Upper lobe of left lung (tissue), 6 donors: ENCODE measurements at regions not wholly inside any gene's neighbourhood (a gene's known extent, or its start where the extent isn't known, plus 50 kb on each side); places are given as distances from the start of the nearest gene placed in this dataset.

Experiments
- ATAC-seq, 2 donors: fragments of 200-7000 bp; cut with Tn5 transposase; one replicate each; pipeline ENCODE4 v1.9.1; 2022; ENCODE audit warnings: mild to moderate bottlenecking in 2 of 2, moderate library complexity in 2 of 2; ENCODE audit not compliant: low FRiP score in 2 of 2
- DNase-seq, 2 donors: peaks; one replicate each; pipeline ENCODE4 v3.0.0-alpha.2; 2019 to 2020
- H3K27ac ChIP-seq, 4 donors: fragments of 200-600 bp; sonication (generic); one replicate each; pipeline ENCODE4 v1.5.1; 2016 to 2019
- H3K27me3 ChIP-seq, 4 donors: fragments of 200-600 bp; sonication (generic); one replicate each; pipeline ENCODE4 v1.5.1; 2017 to 2019
- H3K36me3 ChIP-seq, 4 donors: fragments of 200-600 bp; sonication (generic); one replicate each; pipeline ENCODE4 v1.5.1; 2016 to 2019
- H3K4me1 ChIP-seq, 4 donors: fragments of 200-600 bp; sonication (generic); one replicate each; pipeline ENCODE4 v1.5.1; 2018 to 2019
- H3K4me3 ChIP-seq, 4 donors: fragments of 200-600 bp; sonication (generic); one replicate each; pipeline ENCODE4 v1.5.1; 2017 to 2019; ENCODE audit warnings: mild to moderate bottlenecking in 2 of 4, moderate library complexity in 1 of 4
- H3K9me3 ChIP-seq, 4 donors: fragments of 200-600 bp; sonication (generic); one replicate each; pipeline ENCODE4 v1.5.1; 2018 to 2019
- EP300 ChIP-seq, 4 donors: sonication (generic); formaldehyde crosslinking; IDR thresholded peaks; one replicate each; pipeline ENCODE4 v1.5.1; 2017; ENCODE audit warnings: antibody characterized with exemption in 4 of 4, control low read depth in 2 of 4
- POLR2A ChIP-seq, 4 donors: fragments of 450-650 bp; IDR thresholded peaks; one replicate each; pipeline ENCODE4 v1.5.1; 2016 to 2017; ENCODE audit warnings: antibody characterized with exemption in 4 of 4, mild to moderate bottlenecking in 2 of 4
- POLR2AphosphoS5 ChIP-seq, 2 donors: sonication (generic); formaldehyde crosslinking; IDR thresholded peaks; one replicate each; pipeline ENCODE4 v1.5.1; 2017; ENCODE audit warnings: antibody characterized with exemption in 2 of 2
- WGBS, 2 donors: methylation state at CpG; one replicate each; pipeline ENCODE4 v1.1.5; 2017 to 2018; 5-methylcytosine and 5-hydroxymethylcytosine counted together
- TF ChIP-seq, protein P1 (sequence below), 6 experiments: fragments of 450-650 bp in 4 of 6; fragments of 200-600 bp in 2 of 6; sonication (generic) in 2 of 6; IDR thresholded peaks; one replicate each; pipeline ENCODE4 v1.5.1; 2016 to 2019; ENCODE audit warnings: antibody characterized with exemption in 6 of 6
- donor health status: DM: no; HTN: no; CAD: no; lungs with moderate emphysema.
- donor health status: DM: no; HTN: yes; CAD: no; lungs with severe emphysema.

DNA sequence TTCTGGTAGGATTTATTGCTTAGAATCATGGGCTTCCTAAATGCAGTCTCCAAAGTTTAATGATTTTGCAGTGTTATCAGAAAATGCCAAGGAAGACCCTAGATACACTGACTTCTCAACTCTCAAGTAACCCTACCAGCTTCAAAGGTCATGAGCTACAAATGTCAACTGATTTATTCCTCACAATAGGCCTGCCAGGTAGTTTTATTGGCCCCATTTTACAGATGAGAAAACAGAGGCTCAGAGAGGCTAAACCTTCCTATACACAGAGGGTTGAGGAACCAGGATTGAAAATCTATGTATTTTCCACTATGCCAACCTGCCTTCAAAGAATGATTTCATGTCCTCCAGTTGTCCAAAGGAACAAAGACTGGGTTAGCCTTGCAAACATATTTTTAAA, 384.4 kb upstream of the POU3F1 start:
- H3K27ac ChIP-seq: no peak overlapping the region
- H3K9me3 ChIP-seq: no peaks in the 10 kb centered on the region
- H3K36me3 ChIP-seq: no peaks in the 10 kb centered on the region
- no peak for DNase-seq
- H3K4me3 ChIP-seq: no peak overlapping the region
- no peak for ATAC-seq
- TF ChIP-seq POLR2A (IDR thresholded peaks at IDR 0.05): no peak
- no peak for TF ChIP-seq EP300 (IDR thresholded peaks at IDR 0.05)
- no peaks in the 10 kb centered on the region for H3K27me3 ChIP-seq
- peaks cover 0 to 4% (median 0%) of the 10 kb centered on the region in 4 donors for H3K4me1 ChIP-seq

DNA sequence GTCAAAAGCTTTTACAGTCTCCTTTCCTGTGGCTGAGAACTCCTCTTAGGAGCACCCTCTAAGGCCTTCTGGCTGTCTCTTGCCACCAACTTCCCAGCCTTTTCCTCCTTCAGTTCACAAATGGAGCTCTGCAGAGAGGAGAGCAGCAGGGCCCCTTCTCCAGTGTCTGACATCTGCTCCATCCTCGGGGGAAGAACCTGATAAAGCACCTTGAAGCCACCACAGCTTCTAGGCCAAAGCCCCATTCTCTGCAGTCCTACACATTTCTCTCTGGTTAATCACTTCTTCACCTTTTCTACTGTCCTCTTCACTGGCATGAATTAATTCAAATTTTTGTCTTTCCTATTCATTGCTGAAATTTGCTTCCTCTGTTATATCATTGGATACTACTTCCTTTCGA, 378.1 kb upstream of the POU3F1 start:
- peaks cover 0 to 4% (median 0%) of the 10 kb centered on the region in 4 donors for H3K4me1 ChIP-seq
- ATAC-seq (no peak), DNase-seq (no peak)
- H3K27ac ChIP-seq: no peak overlapping the region
- no peaks in the 10 kb centered on the region for H3K27me3 ChIP-seq
- no peaks in the 10 kb centered on the region for H3K36me3 ChIP-seq
- H3K9me3 ChIP-seq: no peaks in the 10 kb centered on the region
- no peak overlapping the region for H3K4me3 ChIP-seq
- 90% methylated on average over 2 of the region's 2 CpGs for WGBS, 2 donors
- TF ChIP-seq POLR2AphosphoS5 (IDR thresholded peaks at IDR 0.05): no peak
- TF ChIP-seq POLR2A (IDR thresholded peaks at IDR 0.05): no peak
- TF ChIP-seq, protein P1, sequence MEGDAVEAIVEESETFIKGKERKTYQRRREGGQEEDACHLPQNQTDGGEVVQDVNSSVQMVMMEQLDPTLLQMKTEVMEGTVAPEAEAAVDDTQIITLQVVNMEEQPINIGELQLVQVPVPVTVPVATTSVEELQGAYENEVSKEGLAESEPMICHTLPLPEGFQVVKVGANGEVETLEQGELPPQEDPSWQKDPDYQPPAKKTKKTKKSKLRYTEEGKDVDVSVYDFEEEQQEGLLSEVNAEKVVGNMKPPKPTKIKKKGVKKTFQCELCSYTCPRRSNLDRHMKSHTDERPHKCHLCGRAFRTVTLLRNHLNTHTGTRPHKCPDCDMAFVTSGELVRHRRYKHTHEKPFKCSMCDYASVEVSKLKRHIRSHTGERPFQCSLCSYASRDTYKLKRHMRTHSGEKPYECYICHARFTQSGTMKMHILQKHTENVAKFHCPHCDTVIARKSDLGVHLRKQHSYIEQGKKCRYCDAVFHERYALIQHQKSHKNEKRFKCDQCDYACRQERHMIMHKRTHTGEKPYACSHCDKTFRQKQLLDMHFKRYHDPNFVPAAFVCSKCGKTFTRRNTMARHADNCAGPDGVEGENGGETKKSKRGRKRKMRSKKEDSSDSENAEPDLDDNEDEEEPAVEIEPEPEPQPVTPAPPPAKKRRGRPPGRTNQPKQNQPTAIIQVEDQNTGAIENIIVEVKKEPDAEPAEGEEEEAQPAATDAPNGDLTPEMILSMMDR (IDR thresholded peaks at IDR 0.05): no peak
- no peak for TF ChIP-seq EP300 (IDR thresholded peaks at IDR 0.05)

DNA sequence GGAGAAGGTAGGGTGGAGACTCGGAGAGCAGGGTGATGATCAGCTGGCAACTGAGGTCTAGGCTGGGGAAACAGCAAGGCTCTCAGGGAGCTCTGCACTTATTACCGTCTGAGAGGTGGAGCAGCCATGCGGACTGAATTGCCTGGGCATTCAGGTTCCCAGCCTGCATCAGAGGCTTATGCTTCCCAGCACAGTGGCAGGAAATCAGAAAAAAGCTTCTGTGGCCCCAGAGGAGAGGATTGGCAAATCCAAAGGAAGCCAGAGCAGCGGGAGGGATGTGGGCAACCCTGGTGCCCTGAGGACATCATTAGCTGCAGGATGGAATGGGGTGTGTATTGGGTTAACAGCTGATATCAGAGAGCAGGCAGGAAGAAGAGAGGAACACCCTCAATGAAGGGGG, 374.1 kb upstream of the POU3F1 start:
- no peaks in the 10 kb centered on the region for H3K9me3 ChIP-seq
- no peaks in the 10 kb centered on the region for H3K36me3 ChIP-seq
- WGBS, 2 donors: 79 to 90% methylated on average over 4 of the region's 4 CpGs
- no peaks in the 10 kb centered on the region for H3K27me3 ChIP-seq
- no peak for TF ChIP-seq POLR2AphosphoS5 (IDR thresholded peaks at IDR 0.05)
- TF ChIP-seq POLR2A (IDR thresholded peaks at IDR 0.05): no peak
- no peak for TF ChIP-seq EP300 (IDR thresholded peaks at IDR 0.05)
- TF ChIP-seq, protein P1 (IDR thresholded peaks at IDR 0.05): no peak
- no peak overlapping the region for H3K4me3 ChIP-seq
- no peaks in the 10 kb centered on the region for H3K4me1 ChIP-seq
- no peak for ATAC-seq
- no peak for DNase-seq
- no peak overlapping the region for H3K27ac ChIP-seq

DNA sequence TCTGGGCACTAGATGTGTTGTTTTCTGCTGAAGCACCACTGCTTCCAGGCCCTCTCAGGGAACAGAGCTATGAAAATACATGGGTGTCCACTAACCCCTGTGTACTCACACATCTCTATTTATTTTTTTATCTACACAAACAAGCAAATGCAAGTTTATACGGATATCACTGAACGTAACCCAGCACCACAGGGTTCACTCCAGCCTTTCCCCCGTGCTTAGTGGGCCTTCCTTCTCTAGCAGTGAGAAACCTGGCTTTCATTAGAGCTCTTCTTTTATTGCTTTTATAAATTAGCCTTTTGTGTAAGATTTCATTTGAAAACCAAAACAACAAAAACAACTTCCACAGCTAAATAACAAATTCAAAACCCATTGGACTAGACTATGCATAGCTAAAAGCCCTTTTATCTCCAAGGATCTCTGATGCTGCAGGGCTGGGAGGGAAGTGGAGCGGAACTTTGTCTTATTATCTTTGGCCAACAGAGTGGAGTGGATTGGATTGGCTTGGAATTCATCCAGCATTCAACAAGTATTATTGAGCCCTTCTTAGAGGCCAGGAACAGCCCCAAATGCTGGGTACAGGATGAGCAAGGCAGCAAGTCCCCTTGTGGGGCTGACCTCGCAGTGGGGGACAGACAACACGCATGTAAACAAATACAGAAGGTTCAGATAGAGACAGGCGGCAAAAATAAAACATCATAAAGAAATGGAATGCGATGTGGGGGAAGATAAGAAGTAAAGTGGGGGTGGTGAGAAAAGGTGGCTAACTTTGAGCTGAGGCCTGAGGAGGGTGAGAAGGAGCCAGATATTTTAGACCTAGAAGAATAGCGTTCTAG, 371.8 kb upstream of the POU3F1 start:
- no peak overlapping the region for H3K27ac ChIP-seq
- 59 to 60% methylated on average over 9 of the region's 9 CpGs for WGBS, 2 donors
- H3K9me3 ChIP-seq: peaks cover 0 to 10% (median 0%) of the 10 kb centered on the region in 4 donors
- H3K27me3 ChIP-seq: no peaks in the 10 kb centered on the region
- H3K4me3 ChIP-seq: no peak overlapping the region
- DNase-seq: no peak
- H3K36me3 ChIP-seq: no peaks in the 10 kb centered on the region
- no peak for ATAC-seq
- TF ChIP-seq POLR2A (IDR thresholded peaks at IDR 0.05) (no peak), POLR2AphosphoS5 (IDR thresholded peaks at IDR 0.05) (no peak), EP300 (IDR thresholded peaks at IDR 0.05) (no peak)
- TF ChIP-seq, protein P1 (IDR thresholded peaks at IDR 0.05): no peak
- H3K4me1 ChIP-seq: no peaks in the 10 kb centered on the region

DNA sequence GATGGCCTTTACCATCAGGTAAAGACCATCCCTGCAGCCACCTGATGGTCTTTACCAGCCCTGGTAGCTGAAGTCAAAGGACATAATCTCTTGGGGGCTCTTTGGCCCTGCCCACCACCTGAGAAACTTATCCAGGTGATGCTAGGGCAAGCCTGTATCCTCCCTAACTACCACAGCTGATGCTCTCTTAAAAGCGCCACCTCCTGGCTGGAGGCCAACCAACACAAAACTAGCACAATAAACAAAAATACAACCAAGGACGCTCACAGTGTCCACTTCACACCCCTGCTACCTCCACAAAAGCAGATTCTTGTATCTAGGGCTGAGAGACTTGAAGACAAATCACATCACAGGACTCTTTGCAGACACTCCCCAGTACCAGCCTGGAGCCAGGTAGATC, 357.1 kb upstream of the POU3F1 start:
- WGBS, 2 donors: 72 to 79% methylated on average over 2 of the region's 2 CpGs
- Histone ChIP-seq H3K4me3 (no peak overlapping the region), H3K27me3 (no peaks in the 10 kb centered on the region), H3K4me1 (no peaks in the 10 kb centered on the region), H3K36me3 (no peaks in the 10 kb centered on the region), H3K9me3 (peaks cover 0 to 17% (median 6%) of the 10 kb centered on the region in 4 donors), H3K27ac (no peak overlapping the region)
- TF ChIP-seq POLR2AphosphoS5 (IDR thresholded peaks at IDR 0.05) (no peak), POLR2A (IDR thresholded peaks at IDR 0.05) (no peak), EP300 (IDR thresholded peaks at IDR 0.05) (no peak)
- TF ChIP-seq, protein P1 (IDR thresholded peaks at IDR 0.05): no peak
- DNase-seq: no peak
- ATAC-seq: no peak
